Glomerular visceral epithelial cell (primary cell): ENCODE measurements at regions not wholly inside any gene's neighbourhood (a gene's known extent, or its start where the extent isn't known, plus 50 kb on each side); places are given as distances from the start of the nearest gene placed in this dataset.
"Not testable (repeated sequence)": the region's sequence is repeated elsewhere in the genome, so short reads cannot be mapped to it uniquely, and the experiment has no call there.

ENCODE experiments used
- DNase-seq: peaks from one replicate; pipeline ENCODE4 v3.0.0-alpha.2; 2016; ENCODE audit errors: extremely low spot score

GRCh38 chr4:43089730-43090129 lies 197.2 kb downstream of the GRXCR1 start:
- no peak for DNase-seq

- DNase-seq = no peak
Measured at GRCh38 chr4:43103048-43103447, 210.5 kb downstream of the GRXCR1 start.

- DNase-seq = no peak
Measured at GRCh38 chr4:43112139-43112538, 219.6 kb downstream of the GRXCR1 start.

- no peak for DNase-seq
Measured at GRCh38 chr4:43113196-43113595, 220.7 kb downstream of the GRXCR1 start.

- DNase-seq = no peak
Measured at GRCh38 chr4:43126595-43126994, 234.1 kb downstream of the GRXCR1 start.

GRCh38 chr4:43130228-43131021 lies 237.9 kb downstream of the GRXCR1 start:
- DNase-seq = no peak

GRCh38 chr4:43132010-43132582 lies 239.6 kb downstream of the GRXCR1 start:
- peak; percentile 29 for DNase-seq

GRCh38 chr4:43133566-43133965 lies 241.1 kb downstream of the GRXCR1 start:
- no peak for DNase-seq

- DNase-seq = no peak
Measured at GRCh38 chr4:43136752-43137151, 244.2 kb downstream of the GRXCR1 start.

GRCh38 chr4:43146198-43146597 lies 253.7 kb downstream of the GRXCR1 start:
- no peak for DNase-seq

GRCh38 chr4:43148481-43148880 lies 256.0 kb downstream of the GRXCR1 start:
- no peak for DNase-seq

- no peak for DNase-seq
Measured at GRCh38 chr4:43163101-43163792, 270.7 kb downstream of the GRXCR1 start.

- no peak for DNase-seq
Measured at GRCh38 chr4:43189741-43190140, 297.2 kb downstream of the GRXCR1 start.

- DNase-seq = not testable (repeated sequence)
Measured at GRCh38 chr4:43212576-43212975, 320.1 kb downstream of the GRXCR1 start.

- DNase-seq = no peak
Measured at GRCh38 chr4:43223820-43224219, 331.3 kb downstream of the GRXCR1 start.

GRCh38 chr4:43224559-43224958 lies 332.0 kb downstream of the GRXCR1 start:
- DNase-seq = no peak

GRCh38 chr4:43233321-43233720 lies 340.8 kb downstream of the GRXCR1 start:
- no peak for DNase-seq

- DNase-seq = no peak
Measured at GRCh38 chr4:43234626-43235415, 342.3 kb downstream of the GRXCR1 start.

- DNase-seq = no peak
Measured at GRCh38 chr4:43238008-43238407, 345.5 kb downstream of the GRXCR1 start.

- no peak for DNase-seq
Measured at GRCh38 chr4:43238585-43238984, 346.1 kb downstream of the GRXCR1 start.

- no peak for DNase-seq
Measured at GRCh38 chr4:43241104-43241503, 348.6 kb downstream of the GRXCR1 start.

- DNase-seq = no peak
Measured at GRCh38 chr4:43242606-43243005, 350.1 kb downstream of the GRXCR1 start.
